ENCODE measurements at regions not wholly inside any gene's neighbourhood (a gene's known extent, or its start where the extent isn't known, plus 50 kb on each side); places are given as distances from the start of the nearest gene placed in this dataset.
"Not testable (repeated sequence)": the region's sequence is repeated elsewhere in the genome, so short reads cannot be mapped to it uniquely, and the experiment has no call there.

DNA sequence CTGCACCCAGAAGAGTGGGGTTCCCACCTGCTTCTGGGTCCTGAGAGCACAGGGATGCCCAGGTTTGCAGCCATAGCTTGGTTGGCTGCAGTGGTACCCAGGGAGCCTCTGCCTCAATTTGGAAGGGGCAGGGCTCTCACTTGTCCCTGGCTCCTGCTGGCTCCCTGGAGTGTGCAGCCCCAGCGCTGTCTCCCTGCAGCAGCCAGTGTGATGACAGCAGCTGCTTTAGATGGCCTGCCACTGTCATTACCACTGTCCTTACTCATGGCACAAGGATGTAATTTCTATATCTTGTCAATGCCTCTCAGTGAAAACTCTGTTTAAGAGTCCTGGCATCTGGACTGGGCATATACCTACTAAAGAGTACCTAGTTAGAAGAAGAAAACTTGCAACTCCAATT, 250.9 kb downstream of the KIF20B start:
- no peak for DNase-seq (ENCODE audit: low read depth)

- DNase-seq (ENCODE audit: low read depth): no peak
Measured at GRCh38 chr10:89952751-89953150, 251.4 kb downstream of the KIF20B start.

GRCh38 chr10:89954061-89954460, 252.7 kb downstream of the KIF20B start:
- no peak for DNase-seq (ENCODE audit: low read depth)

DNA sequence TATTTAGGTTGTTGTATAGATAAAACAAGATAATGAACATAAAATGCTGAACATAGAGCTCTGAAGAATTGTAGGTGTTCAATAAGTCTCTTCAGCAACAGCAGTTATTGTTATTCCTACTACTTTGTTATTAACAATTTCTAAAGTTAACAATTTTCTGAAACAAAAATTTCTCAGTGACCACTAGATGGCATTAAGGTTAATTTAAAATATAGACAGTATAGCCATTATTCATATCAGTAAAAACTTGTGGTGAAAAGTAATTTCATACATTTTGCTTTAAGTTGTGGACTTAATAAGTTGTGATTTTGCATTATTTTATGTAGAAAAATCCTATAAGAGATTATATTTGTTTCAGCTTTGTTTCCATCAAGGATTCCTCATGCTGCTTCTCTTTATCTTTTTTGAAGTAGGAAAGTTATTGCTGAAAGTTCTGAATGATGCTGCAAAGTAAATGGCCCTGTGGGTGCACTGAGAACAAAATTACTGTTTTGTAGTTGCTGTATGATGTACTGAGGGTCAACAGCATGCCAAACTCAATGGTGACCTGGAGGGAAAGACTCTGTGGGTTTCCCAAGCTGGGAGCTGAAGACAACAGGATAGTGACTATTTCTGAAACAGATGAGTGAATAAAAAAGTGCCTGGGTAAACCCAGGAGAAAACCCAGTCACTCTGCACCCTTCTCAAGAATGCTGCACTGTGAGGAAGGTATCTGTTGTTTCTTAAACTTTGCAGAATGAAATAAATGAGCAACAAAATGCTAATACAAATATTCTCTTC, 253.6 kb downstream of the KIF20B start:
- DNase-seq (ENCODE audit: low read depth): no peak

GRCh38 chr10:89959433-89960110, 258.2 kb downstream of the KIF20B start:
- DNase-seq (ENCODE audit: low read depth): no peak

- DNase-seq (ENCODE audit: low read depth): no peak
Measured at GRCh38 chr10:89963451-89964102, 262.2 kb downstream of the KIF20B start.

DNA sequence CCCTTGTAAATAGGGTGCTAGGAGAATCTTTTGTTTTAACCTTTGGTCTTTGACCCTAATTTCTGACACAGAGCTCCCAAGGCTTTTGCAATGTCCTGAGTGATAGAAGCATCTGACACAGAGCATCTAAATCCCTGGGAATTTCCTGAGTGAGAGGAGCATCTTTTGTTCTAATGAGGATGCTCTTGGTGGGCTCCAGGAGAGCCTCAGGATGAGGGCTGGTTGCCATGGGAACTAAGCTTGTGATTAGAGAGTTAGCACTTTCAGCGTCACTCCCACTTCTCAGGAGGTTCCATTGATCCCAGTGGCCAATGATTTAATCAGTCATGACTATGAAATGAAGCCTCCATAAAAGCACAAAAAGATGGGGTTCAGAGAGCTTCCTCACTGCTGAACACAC, 264.8 kb downstream of the KIF20B start:
- DNase-seq (ENCODE audit: low read depth): no peak

GRCh38 chr10:89973326-89973725, 271.9 kb downstream of the KIF20B start:
- no peak for DNase-seq (ENCODE audit: low read depth)

GRCh38 chr10:89975071-89975470, 273.7 kb downstream of the KIF20B start:
- no peak for DNase-seq (ENCODE audit: low read depth)

DNA sequence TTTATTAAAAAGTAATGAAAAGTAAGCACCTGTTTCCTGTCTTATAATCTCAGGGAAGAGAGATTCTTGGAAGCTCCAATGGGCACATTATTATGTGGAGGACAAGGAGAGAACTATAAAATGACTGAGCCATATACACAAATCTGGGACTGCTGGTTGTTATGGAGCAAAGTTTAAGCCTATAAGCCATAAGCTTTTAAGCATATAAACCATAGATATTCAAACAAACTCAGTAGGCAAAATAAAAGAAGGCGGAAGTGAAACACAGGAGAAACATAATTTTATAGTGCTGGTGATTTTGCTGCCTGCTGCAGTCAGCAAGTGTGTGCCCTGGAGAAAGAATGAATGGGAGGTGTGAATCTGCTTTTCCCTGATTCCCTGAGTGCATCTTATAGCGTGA, 274.4 kb downstream of the KIF20B start:
- DNase-seq (ENCODE audit: low read depth): no peak

GRCh38 chr10:89978081-89978480, 276.7 kb downstream of the KIF20B start:
- DNase-seq (ENCODE audit: low read depth): no peak

GRCh38 chr10:89979726-89980125, 278.3 kb downstream of the KIF20B start:
- DNase-seq (ENCODE audit: low read depth): no peak

DNA sequence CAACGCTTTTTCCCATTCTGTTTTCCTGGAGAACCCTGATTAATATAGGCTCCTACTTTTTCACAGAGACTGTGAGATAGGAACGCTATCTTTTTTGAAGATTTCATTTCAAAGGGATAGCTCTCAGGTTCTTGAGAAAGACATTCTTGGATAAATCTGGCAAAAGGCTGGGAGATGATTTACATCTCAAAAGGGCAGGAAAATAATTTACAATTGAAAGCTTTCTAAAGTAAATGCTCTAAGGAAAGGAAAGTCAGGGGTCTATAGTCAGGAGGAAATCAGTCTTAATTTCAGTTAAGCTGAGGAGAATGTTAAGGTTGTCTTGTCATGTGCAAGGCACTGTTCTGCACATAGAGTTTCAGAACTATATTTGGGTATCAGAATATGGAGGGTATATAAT, 278.8 kb downstream of the KIF20B start:
- DNase-seq (ENCODE audit: low read depth): no peak

GRCh38 chr10:89981891-89982290, 280.5 kb downstream of the KIF20B start:
- no peak for DNase-seq (ENCODE audit: low read depth)

GRCh38 chr10:89985446-89985845, 284.1 kb downstream of the KIF20B start:
- no peak for DNase-seq (ENCODE audit: low read depth)

DNA sequence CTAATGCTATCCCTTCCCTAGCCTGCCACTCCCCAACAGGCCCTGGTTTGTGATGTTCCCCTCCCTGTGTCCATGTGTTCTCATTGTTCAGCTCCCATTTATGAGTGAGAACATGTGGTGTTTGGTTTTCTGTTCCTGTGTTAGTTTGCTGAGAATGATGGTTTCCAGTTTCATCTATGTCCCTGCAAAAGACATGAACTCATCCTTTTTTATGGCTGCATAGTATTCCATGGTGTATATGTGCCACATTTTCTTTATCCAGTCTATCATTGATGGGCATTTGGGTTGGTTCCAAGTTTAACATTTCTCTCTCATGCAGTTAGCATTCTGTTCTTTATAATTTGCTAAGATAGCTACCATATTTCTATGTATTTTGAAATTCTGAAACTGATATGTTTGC, 287.0 kb downstream of the KIF20B start:
- DNase-seq (ENCODE audit: low read depth): not testable (repeated sequence)

DNA sequence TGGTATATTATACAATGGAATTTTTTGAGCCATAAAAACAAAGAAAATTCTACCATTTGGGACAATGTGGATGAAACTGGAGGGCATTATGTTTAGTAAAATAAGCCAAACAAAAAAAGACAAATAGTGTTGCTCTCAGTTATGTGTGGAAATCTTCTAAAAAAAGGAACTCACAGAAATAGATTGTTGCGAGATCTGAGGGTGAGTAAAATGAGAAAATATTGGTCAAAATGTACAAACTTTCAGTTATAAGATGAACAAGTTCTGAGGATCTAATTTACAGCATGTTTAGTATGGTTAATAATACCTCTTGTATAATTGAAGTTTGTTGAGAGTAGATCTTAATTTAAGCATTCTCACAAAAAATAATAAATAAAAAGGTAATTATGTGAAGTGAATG, 291.2 kb downstream of the KIF20B start:
- no peak for DNase-seq (ENCODE audit: low read depth)

- no peak for DNase-seq (ENCODE audit: low read depth)
Measured at GRCh38 chr10:90007226-90007625, 305.8 kb downstream of the KIF20B start.

DNA sequence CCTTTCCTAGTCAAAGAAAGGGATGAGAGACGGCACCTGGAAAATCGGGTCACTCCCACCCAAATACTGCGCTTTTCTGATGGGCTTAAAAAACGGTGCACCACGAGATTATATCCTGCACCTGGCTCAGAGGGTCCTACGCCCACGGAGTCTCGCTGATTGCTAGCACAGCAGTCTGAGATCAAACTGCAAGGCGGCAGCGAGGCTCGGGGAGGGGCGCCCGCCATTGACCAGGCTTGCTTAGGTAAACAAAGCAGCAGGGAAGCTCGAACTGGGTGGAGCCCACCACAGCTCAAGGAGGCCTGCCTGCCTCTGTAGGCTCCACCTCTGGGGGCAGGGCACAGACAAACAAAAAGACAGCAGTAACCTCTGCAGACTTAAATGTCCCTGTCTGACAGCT, 309.9 kb downstream of the KIF20B start:
- not testable (repeated sequence) for DNase-seq (ENCODE audit: low read depth)

- DNase-seq (ENCODE audit: low read depth): no peak
Measured at GRCh38 chr10:90018819-90019218, 317.4 kb downstream of the KIF20B start.

- no peak for DNase-seq (ENCODE audit: low read depth)
Measured at GRCh38 chr10:90020506-90020905, 319.1 kb downstream of the KIF20B start.

- DNase-seq (ENCODE audit: low read depth): no peak
Measured at GRCh38 chr10:90023950-90024349, 322.6 kb downstream of the KIF20B start.

DNA sequence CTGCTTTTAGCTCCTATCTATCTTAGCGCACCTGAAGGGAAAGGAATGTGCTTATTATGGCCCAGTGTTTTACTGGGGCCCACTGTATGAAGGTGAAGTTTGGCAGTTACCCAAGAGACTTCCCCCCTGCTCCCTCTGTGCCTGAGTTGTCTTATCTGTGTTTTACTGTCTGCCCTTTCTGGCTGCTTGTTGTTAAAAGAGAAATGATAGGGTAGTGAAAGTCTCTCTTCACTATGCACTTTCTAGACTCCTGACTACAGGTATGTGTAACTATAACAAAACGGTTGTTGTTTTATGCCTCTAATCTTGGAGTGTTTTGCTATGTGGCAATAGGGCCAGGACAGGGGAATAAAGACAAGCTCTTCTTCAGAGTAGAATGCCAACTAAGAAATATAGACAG, 326.9 kb downstream of the KIF20B start:
- DNase-seq (ENCODE audit: low read depth): no peak

Data from stimulated activated CD8-positive, alpha-beta memory T cell treated with anti-CD3 and anti-CD28 coated beads, Interleukin-12 subunit alpha, Interleukin-12 subunit beta, amount 100 ng/mL, for 1 hour (primary cell).